PC-9 (cell line): ENCODE measurements at regions not wholly inside any gene's neighbourhood (a gene's known extent, or its start where the extent isn't known, plus 50 kb on each side); places are given as distances from the start of the nearest gene placed in this dataset.

Experiments
- BruUV-seq: library from RNA; stranded (reverse); fragments of 400-500 nt; replicated peaks from 2 replicates; lab custom pipeline; 2021; lab: Mats Ljungman, UMichigan
- CTCF ChIA-PET: fragments of 300-600 bp; sonication (Branson Sonifier 250); formaldehyde crosslinking; loops from one replicate; lab custom pipeline; 2022; ENCODE audit warnings: antibody characterized with exemption; lab: Charles Lee
- POLR2A ChIA-PET: fragments of 300-600 bp; sonication (Branson Sonifier 250); formaldehyde crosslinking; loops from one replicate; lab custom pipeline; 2022; ENCODE audit warnings: antibody characterized with exemption; ENCODE audit not compliant: unreplicated experiment; lab: Charles Lee
- DNase-seq, 2 experiments: peaks; one replicate each; pipeline versions ENCODE4 v3.0.0 to v3.0.0-alpha.2; 2015 to 2022; ENCODE audit warnings: mixed read lengths in 1 of 2
- H2AFZ ChIP-seq: fragments of 200-600 bp; sonication (generic); 2 replicates; pipeline ENCODE4 v1.8.1; 2017; ENCODE audit warnings: antibody characterized with exemption
- H3F3A ChIP-seq: fragments of 200-600 bp; sonication (generic); 2 replicates; pipeline ENCODE4 v1.8.1; 2017; ENCODE audit warnings: antibody characterized with exemption, mild to moderate bottlenecking, low read depth; ENCODE audit not compliant: insufficient read depth
- H3K27ac ChIP-seq: fragments of 200-600 bp; sonication (generic); 2 replicates; pipeline ENCODE4 v1.6.1; 2016; ENCODE audit warnings: mixed run types
- H3K27me3 ChIP-seq: fragments of 200-600 bp; sonication (generic); 2 replicates; pipeline ENCODE4 v1.6.1; 2016; ENCODE audit warnings: low read depth, mixed run types; ENCODE audit not compliant: insufficient read depth
- H3K36me3 ChIP-seq: fragments of 200-600 bp; sonication (generic); 2 replicates; pipeline ENCODE4 v1.6.1; 2016; ENCODE audit warnings: low read depth, mixed run types
- H3K4me1 ChIP-seq: fragments of 200-600 bp; sonication (generic); replicated peaks from 2 replicates; pipeline ENCODE4 v1.6.1; 2016; ENCODE audit warnings: mixed run types; ENCODE audit not compliant: insufficient read depth
- H3K4me2 ChIP-seq: fragments of 200-600 bp; sonication (generic); 2 replicates; pipeline ENCODE4 v1.6.1; 2017; ENCODE audit warnings: mixed run types
- H3K4me3 ChIP-seq: fragments of 200-600 bp; sonication (generic); 2 replicates; pipeline ENCODE4 v1.6.1; 2016; ENCODE audit warnings: mixed run types
- H3K79me2 ChIP-seq: fragments of 200-600 bp; sonication (generic); 2 replicates; pipeline ENCODE4 v1.6.1; 2017; ENCODE audit warnings: low read depth, mixed run types
- H3K9me2 ChIP-seq: fragments of 200-600 bp; sonication (generic); 2 replicates; pipeline ENCODE4 v1.8.1; 2017; ENCODE audit warnings: mild to moderate bottlenecking; ENCODE audit not compliant: insufficient read depth
- H3K9me3 ChIP-seq: fragments of 200-600 bp; sonication (generic); 2 replicates; pipeline ENCODE4 v1.8.1; 2016; ENCODE audit warnings: low read depth; ENCODE audit not compliant: insufficient read depth
- H4K20me1 ChIP-seq: fragments of 200-600 bp; sonication (generic); 2 replicates; pipeline ENCODE4 v1.8.1; 2017; ENCODE audit not compliant: insufficient read depth
- CTCF ChIP-seq: fragments of 200-600 bp; sonication (generic); conservative IDR thresholded peaks from 2 replicates; pipeline ENCODE4 v1.6.1; 2017; ENCODE audit warnings: mixed run types, antibody characterized with exemption, mild to moderate bottlenecking, moderate library complexity
- EZH2 ChIP-seq: fragments of 200-600 bp; sonication (generic); IDR thresholded peaks from 2 replicates; pipeline ENCODE4 v1.8.0; 2017; ENCODE audit warnings: antibody characterized with exemption, low read depth
- intact Hi-C: fragments of 100-400 bp; cut with micrococcal nuclease; formaldehyde crosslinking; loops from one replicate; pipeline ENCODE4 v1.10.0; 2022; ENCODE audit not compliant: unreplicated experiment

GRCh38 chr13:87452281-87452680 lies 218.9 kb upstream of the SLITRK5 start:
- Histone ChIP-seq H3K9me3 (no peaks in the 10 kb centered on the region), H3K4me3 (no peak overlapping the region), H3F3A (no peaks in the 10 kb centered on the region), H3K27me3 (no peaks in the 10 kb centered on the region), H3K79me2 (no peaks in the 10 kb centered on the region), H3K36me3 (no peaks in the 10 kb centered on the region), H3K4me2 (no peak overlapping the region), H4K20me1 (no peaks in the 10 kb centered on the region; the same call in 1 of the 2 replicates), H3K4me1 (no peaks in the 10 kb centered on the region), H2AFZ (no peak overlapping the region), H3K9me2 (no peaks in the 10 kb centered on the region), H3K27ac (no peak overlapping the region)
- intact Hi-C loops: no loop called here
- no peak for TF ChIP-seq EZH2
- TF ChIP-seq CTCF: no peak
- DNase-seq: no peak
- ChIA-PET POLR2A (no interaction called here), CTCF (no interaction called here)
- BruUV-seq: no TSS peak

- Histone ChIP-seq H3K4me1 (no peaks in the 10 kb centered on the region), H2AFZ (no peak overlapping the region), H3K27me3 (no peaks in the 10 kb centered on the region), H3K36me3 (no peaks in the 10 kb centered on the region), H3K4me3 (no peak overlapping the region), H4K20me1 (no peaks in the 10 kb centered on the region), H3K9me2 (no peaks in the 10 kb centered on the region), H3K9me3 (no peaks in the 10 kb centered on the region), H3F3A (no peaks in the 10 kb centered on the region), H3K79me2 (no peaks in the 10 kb centered on the region), H3K4me2 (no peak overlapping the region), H3K27ac (no peak overlapping the region)
- DNase-seq: no peak
- no TSS peak for BruUV-seq
- ChIA-PET POLR2A (no interaction called here), CTCF (no interaction called here)
- intact Hi-C loops: no loop called here
- no peak for TF ChIP-seq EZH2
- no peak for TF ChIP-seq CTCF
These were observed 217.9 kb upstream of the SLITRK5 start for GRCh38 chr13:87453244-87453643.

GRCh38 chr13:87459419-87459818 lies 211.8 kb upstream of the SLITRK5 start:
- Histone ChIP-seq H4K20me1 (no peaks in the 10 kb centered on the region), H3K9me2 (peaks cover 4% of the 10 kb centered on the region; the same call in 1 of the 2 replicates), H3K79me2 (no peaks in the 10 kb centered on the region), H3K4me3 (no peak overlapping the region), H3F3A (no peaks in the 10 kb centered on the region), H3K27ac (no peak overlapping the region), H3K36me3 (no peaks in the 10 kb centered on the region), H3K9me3 (no peaks in the 10 kb centered on the region), H3K4me1 (no peaks in the 10 kb centered on the region), H3K27me3 (no peaks in the 10 kb centered on the region), H2AFZ (no peak overlapping the region), H3K4me2 (no peak overlapping the region)
- intact Hi-C loops: no loop called here
- no peak for DNase-seq
- ChIA-PET POLR2A (no interaction called here), CTCF (no interaction called here)
- BruUV-seq: no TSS peak
- TF ChIP-seq EZH2 (no peak), CTCF (no peak)
